NT2/D1 (cell line): ENCODE measurements at regions not wholly inside any gene's neighbourhood (a gene's known extent, or its start where the extent isn't known, plus 50 kb on each side); places are given as distances from the start of the nearest gene placed in this dataset.

ENCODE experiments used
- YY1 ChIP-seq: IDR thresholded peaks from 2 replicates; pipeline ENCODE4 v1.6.1; 2011; ENCODE audit not compliant: insufficient read length, insufficient read depth
- ZNF274 ChIP-seq: IDR thresholded peaks from 2 replicates; pipeline ENCODE4 v1.6.1; 2011; ENCODE audit warnings: mild to moderate bottlenecking, low read depth, low read length

DNA sequence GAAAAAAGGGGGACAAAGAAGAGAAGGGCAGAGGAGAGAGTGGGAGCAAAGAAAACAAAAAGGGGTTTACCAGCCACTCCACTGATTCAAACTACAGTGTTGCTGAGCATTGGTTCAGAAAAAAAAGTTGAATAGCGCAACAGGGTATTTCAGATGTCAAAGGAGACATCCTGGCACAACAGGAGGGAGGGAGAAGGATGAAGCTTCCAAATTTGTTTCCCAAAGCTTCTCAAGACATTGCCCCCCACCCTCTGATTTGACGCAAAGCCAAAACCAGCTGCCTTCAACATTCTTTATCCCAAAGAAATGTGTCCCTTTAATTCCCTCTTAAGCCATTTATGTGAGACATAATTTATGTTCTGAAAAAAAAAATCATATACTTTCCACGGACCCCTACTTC lies 105.5 kb upstream of the TNC start:
- TF ChIP-seq ZNF274 = no peak
- TF ChIP-seq YY1 = no peak
